Endodermal cell (in vitro differentiated cells): ENCODE measurements at regions not wholly inside any gene's neighbourhood (a gene's known extent, or its start where the extent isn't known, plus 50 kb on each side); places are given as distances from the start of the nearest gene placed in this dataset.

Experiments used
- DNase-seq: peaks from one replicate; pipeline ENCODE4 v3.0.0-alpha.2; 2017
- H3K27ac ChIP-seq: 2 replicates; pipeline ENCODE4 v1.5.1; 2013; ENCODE audit warnings: mild to moderate bottlenecking, low read depth, low read length, moderate library complexity
- H3K27me3 ChIP-seq: 2 replicates; pipeline ENCODE4 v1.6.1; 2013; ENCODE audit warnings: mild to moderate bottlenecking, low read length, moderate library complexity; ENCODE audit not compliant: insufficient read depth, control insufficient read depth, poor library complexity, severe bottlenecking
- H3K36me3 ChIP-seq: 2 replicates; pipeline ENCODE4 v1.7.0; 2013; ENCODE audit warnings: mild to moderate bottlenecking, low read length, moderate library complexity; ENCODE audit not compliant: control insufficient read depth, insufficient read depth
- H3K4me1 ChIP-seq: one replicate; pipeline ENCODE4 v1.7.0; 2013; ENCODE audit warnings: low read length; ENCODE audit not compliant: control insufficient read depth, insufficient read depth
- H3K4me3 ChIP-seq: 2 replicates; pipeline ENCODE4 v1.5.1; 2013; ENCODE audit warnings: mild to moderate bottlenecking, low read length, moderate library complexity
- H3K9ac ChIP-seq: 2 replicates; pipeline ENCODE4 v1.6.1; 2013; ENCODE audit warnings: mild to moderate bottlenecking, low read length, moderate library complexity; ENCODE audit not compliant: poor library complexity, severe bottlenecking; ENCODE audit errors: extremely low read depth
- H3K9me3 ChIP-seq: 2 replicates; pipeline ENCODE4 v1.6.1; 2013; ENCODE audit warnings: mild to moderate bottlenecking, low read length, moderate library complexity; ENCODE audit not compliant: control insufficient read depth
- H3K27ac Mint-ChIP-seq: 2 replicates; pipeline ENCODE4 v1.8.0; 2020; ENCODE audit warnings: mixed read lengths
- H3K27me3 Mint-ChIP-seq: 2 replicates; pipeline ENCODE4 v1.8.0; 2021; ENCODE audit warnings: mild to moderate bottlenecking, mixed read lengths; ENCODE audit not compliant: insufficient read depth
- H3K36me3 Mint-ChIP-seq: 2 replicates; pipeline ENCODE4 v1.8.0; 2020; ENCODE audit warnings: low read depth, mixed read lengths
- H3K4me1 Mint-ChIP-seq: 2 replicates; pipeline ENCODE4 v1.8.0; 2020; ENCODE audit warnings: mixed read lengths
- H3K4me3 Mint-ChIP-seq: 2 replicates; pipeline ENCODE4 v1.8.0; 2020; ENCODE audit warnings: mild to moderate bottlenecking, moderate library complexity, mixed read lengths
- H3K9me3 Mint-ChIP-seq: 2 replicates; pipeline ENCODE4 v1.8.0; 2020; ENCODE audit warnings: mild to moderate bottlenecking, mixed read lengths
- WGBS, 2 experiments: methylation state at CpG; one replicate each; pipeline versions ENCODE4 v1.1.5 to v1.1.7; 2013; ENCODE audit warnings: missing lambda C conversion rate in 2 of 2, mixed read lengths in 1 of 2; ENCODE audit not compliant: insufficient coverage in 1 of 2, insufficient read length in 1 of 2; 5-methylcytosine and 5-hydroxymethylcytosine counted together
- TF ChIP-seq, protein P1 (sequence below): fragments of 200-600 bp; sonication (generic); conservative IDR thresholded peaks from 2 replicates; pipeline ENCODE4 v1.5.0; 2021; ENCODE audit warnings: antibody characterized with exemption, mild to moderate bottlenecking

GRCh38 chr5:51479840-51480239, 96.6 kb downstream of the ISL1 start:
- H3K27ac Mint-ChIP-seq: no peak overlapping the region
- Histone ChIP-seq H3K36me3 (no peaks in the 10 kb centered on the region), H3K27me3 (no peaks in the 10 kb centered on the region), H3K27ac (no peak overlapping the region), H3K9me3 (no peaks in the 10 kb centered on the region), H3K4me3 (no peak overlapping the region), H3K4me1 (no peaks in the 10 kb centered on the region), H3K9ac (no peak overlapping the region)
- no peak overlapping the region for H3K4me3 Mint-ChIP-seq
- no peaks in the 10 kb centered on the region for H3K36me3 Mint-ChIP-seq
- 80 to 89% methylated on average over 1 of the region's 1 CpG for WGBS, 2 experiments
- H3K4me1 Mint-ChIP-seq: peaks cover 6% of the 10 kb centered on the region
- no peak for DNase-seq
- H3K9me3 Mint-ChIP-seq: no peaks in the 10 kb centered on the region
- H3K27me3 Mint-ChIP-seq: no peaks in the 10 kb centered on the region
- TF ChIP-seq, protein P1, sequence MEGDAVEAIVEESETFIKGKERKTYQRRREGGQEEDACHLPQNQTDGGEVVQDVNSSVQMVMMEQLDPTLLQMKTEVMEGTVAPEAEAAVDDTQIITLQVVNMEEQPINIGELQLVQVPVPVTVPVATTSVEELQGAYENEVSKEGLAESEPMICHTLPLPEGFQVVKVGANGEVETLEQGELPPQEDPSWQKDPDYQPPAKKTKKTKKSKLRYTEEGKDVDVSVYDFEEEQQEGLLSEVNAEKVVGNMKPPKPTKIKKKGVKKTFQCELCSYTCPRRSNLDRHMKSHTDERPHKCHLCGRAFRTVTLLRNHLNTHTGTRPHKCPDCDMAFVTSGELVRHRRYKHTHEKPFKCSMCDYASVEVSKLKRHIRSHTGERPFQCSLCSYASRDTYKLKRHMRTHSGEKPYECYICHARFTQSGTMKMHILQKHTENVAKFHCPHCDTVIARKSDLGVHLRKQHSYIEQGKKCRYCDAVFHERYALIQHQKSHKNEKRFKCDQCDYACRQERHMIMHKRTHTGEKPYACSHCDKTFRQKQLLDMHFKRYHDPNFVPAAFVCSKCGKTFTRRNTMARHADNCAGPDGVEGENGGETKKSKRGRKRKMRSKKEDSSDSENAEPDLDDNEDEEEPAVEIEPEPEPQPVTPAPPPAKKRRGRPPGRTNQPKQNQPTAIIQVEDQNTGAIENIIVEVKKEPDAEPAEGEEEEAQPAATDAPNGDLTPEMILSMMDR: no peak

GRCh38 chr5:51484326-51484725, 101.1 kb downstream of the ISL1 start:
- H3K4me3 ChIP-seq: no peak overlapping the region
- H3K4me3 Mint-ChIP-seq: no peak overlapping the region
- no peaks in the 10 kb centered on the region for H3K4me1 ChIP-seq
- TF ChIP-seq, protein P1: no peak
- H3K9me3 ChIP-seq: no peaks in the 10 kb centered on the region
- no peak overlapping the region for H3K9ac ChIP-seq
- no peaks in the 10 kb centered on the region for H3K27me3 ChIP-seq
- no peaks in the 10 kb centered on the region for H3K9me3 Mint-ChIP-seq
- H3K27me3 Mint-ChIP-seq: no peaks in the 10 kb centered on the region
- no peaks in the 10 kb centered on the region for H3K36me3 Mint-ChIP-seq
- no peak overlapping the region for H3K27ac ChIP-seq
- peaks cover 4% of the 10 kb centered on the region for H3K4me1 Mint-ChIP-seq
- DNase-seq: no peak
- H3K27ac Mint-ChIP-seq: no peak overlapping the region
- H3K36me3 ChIP-seq: no peaks in the 10 kb centered on the region

DNA sequence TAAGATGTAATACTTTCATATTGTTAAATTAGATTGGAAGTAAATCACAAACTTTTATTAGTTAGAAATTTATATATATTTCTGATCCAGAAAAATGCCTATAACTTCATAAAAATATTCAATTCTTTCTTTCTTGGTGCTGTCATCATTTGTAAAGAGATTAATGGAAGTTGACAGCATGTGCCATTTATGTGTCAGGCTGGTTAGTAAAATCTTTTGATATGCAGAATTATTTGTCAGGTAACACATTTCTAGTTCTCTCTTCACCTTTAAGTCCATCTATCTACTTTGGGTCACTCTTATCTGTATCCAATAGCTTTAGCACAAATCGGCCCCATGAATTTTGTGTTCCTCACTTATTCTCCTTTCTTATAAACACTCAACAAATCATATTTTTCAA, 102.9 kb downstream of the ISL1 start:
- H3K9me3 ChIP-seq: no peaks in the 10 kb centered on the region
- Mint-ChIP-seq H3K4me3 (no peak overlapping the region), H3K27me3 (no peaks in the 10 kb centered on the region), H3K4me1 (peaks cover 4% of the 10 kb centered on the region), H3K27ac (no peak overlapping the region), H3K9me3 (no peaks in the 10 kb centered on the region), H3K36me3 (no peaks in the 10 kb centered on the region)
- H3K27me3 ChIP-seq: no peaks in the 10 kb centered on the region
- TF ChIP-seq, protein P1: no peak
- WGBS, 2 experiments: 94% methylated on average over 1 of the region's 1 CpG; no CpG with 5 or more reads in 1 of the 2 experiments
- H3K4me1 ChIP-seq: no peaks in the 10 kb centered on the region
- H3K27ac ChIP-seq: no peak overlapping the region
- H3K9ac ChIP-seq: no peak overlapping the region
- H3K4me3 ChIP-seq: no peak overlapping the region
- no peak for DNase-seq
- H3K36me3 ChIP-seq: no peaks in the 10 kb centered on the region
